Activated naive CD4-positive, alpha-beta T cell treated with anti-CD3 and anti-CD28 coated beads, Interleukin-2, amount 50 U/mL, for 72 hours (primary cell): ENCODE measurements at regions not wholly inside any gene's neighbourhood (a gene's known extent, or its start where the extent isn't known, plus 50 kb on each side); places are given as distances from the start of the nearest gene placed in this dataset.

Source experiments
- ATAC-seq, 2 donors: fragments of 150-1000 bp; cut with Tn5 transposase; 2 replicates each; pipeline ENCODE4 v1.10.0; 2021; ENCODE audit warnings: mild to moderate bottlenecking in 2 of 2, moderate library complexity in 2 of 2
- DNase-seq, 2 donors: peaks; one replicate each; pipeline ENCODE4 v3.0.0; 2021 to 2022; ENCODE audit warnings: low spot score in 2 of 2
- H3K27ac Mint-ChIP-seq, 2 donors: one replicate each; pipeline ENCODE4 v1.8.0; 2022; ENCODE audit warnings: mild to moderate bottlenecking in 2 of 2, mixed read lengths in 2 of 2
- H3K36me3 Mint-ChIP-seq, 2 donors: one replicate each; pipeline ENCODE4 v1.8.0; 2022; ENCODE audit warnings: mixed read lengths in 2 of 2
- H3K9me3 Mint-ChIP-seq, 2 donors: one replicate each; pipeline ENCODE4 v1.8.0; 2022; ENCODE audit warnings: mixed read lengths in 2 of 2

- DNase-seq (no peak), ATAC-seq (no peak)
- Mint-ChIP-seq H3K36me3 (peaks cover 0 to 4% of the 10 kb centered on the region in 2 donors), H3K27ac (no peak overlapping the region), H3K9me3 (no peaks in the 10 kb centered on the region)
Observed at GRCh38 chr1:233435622-233436021, 108.1 kb downstream of the MAP3K21 start.

DNA sequence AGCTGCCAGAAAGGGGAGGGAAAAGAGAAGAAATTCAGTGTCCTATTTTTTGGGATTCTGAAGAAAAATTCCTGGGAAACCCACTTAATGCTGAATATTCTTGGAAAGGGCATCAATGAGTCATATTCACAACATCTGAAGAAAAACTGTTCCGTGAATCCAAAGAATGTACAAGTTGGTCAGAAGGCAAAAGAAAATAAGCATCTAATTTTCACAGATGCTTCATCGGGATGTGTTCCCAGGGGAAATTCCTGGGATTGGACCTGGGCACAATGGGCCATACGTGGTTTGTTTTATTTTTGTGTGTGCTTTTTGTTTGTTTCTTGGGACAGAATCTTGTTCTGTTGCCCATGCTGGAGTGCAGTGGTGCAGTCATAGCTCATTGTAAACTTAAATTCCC, 112.2 kb downstream of the MAP3K21 start:
- no peaks in the 10 kb centered on the region for H3K9me3 Mint-ChIP-seq
- H3K36me3 Mint-ChIP-seq, result peaks cover 0 to 4% of the 10 kb centered on the region in 2 donors
- ATAC-seq, result no peak
- no peak overlapping the region for H3K27ac Mint-ChIP-seq
- no peak for DNase-seq

GRCh38 chr1:233440951-233441401, 113.5 kb downstream of the MAP3K21 start:
- ATAC-seq (no peak), DNase-seq (peak in 1 of 2 donors; percentile 10)
- no peak overlapping the region for H3K27ac Mint-ChIP-seq
- no peaks in the 10 kb centered on the region for H3K9me3 Mint-ChIP-seq
- no peaks in the 10 kb centered on the region for H3K36me3 Mint-ChIP-seq

DNA sequence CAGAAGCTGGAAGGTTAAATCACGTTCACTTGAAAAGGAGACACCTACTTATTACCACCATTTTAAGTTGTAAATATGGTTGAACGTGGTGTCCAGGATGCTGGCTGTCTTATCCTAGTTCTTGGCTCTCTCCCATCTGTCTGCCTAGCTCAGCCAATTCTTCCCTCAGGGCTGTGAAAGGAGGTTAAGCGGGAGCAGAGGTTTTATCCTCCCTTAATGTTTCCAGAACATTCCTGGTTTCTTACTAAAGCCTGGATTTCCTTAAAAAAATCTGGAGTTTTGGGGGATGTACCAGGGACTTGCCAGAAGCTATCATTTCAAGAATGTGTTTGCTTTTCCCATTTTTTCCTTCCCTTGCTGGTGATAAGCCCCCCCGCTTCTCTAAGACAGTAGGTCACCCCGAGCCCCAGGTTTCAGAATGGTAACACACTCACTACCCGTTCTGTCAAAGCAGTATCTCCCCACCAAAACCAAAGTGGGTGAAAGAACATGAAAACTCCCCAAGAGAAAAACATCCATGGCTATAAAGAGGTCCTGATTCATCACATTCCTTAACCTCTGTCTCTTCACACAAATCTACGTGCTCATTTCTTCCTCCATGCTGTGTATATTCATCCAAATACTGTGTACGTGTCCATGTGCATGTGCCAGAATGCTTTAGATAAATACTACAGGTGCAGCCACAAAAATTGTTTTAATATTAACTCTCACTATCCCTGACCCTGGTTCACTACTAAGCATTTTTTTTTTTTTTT, 114.7 kb downstream of the MAP3K21 start:
- peaks cover 0 to 4% of the 10 kb centered on the region in 2 donors for H3K36me3 Mint-ChIP-seq
- no peak overlapping the region for H3K27ac Mint-ChIP-seq
- DNase-seq (no peak), ATAC-seq (no peak)
- H3K9me3 Mint-ChIP-seq, result no peaks in the 10 kb centered on the region

DNA sequence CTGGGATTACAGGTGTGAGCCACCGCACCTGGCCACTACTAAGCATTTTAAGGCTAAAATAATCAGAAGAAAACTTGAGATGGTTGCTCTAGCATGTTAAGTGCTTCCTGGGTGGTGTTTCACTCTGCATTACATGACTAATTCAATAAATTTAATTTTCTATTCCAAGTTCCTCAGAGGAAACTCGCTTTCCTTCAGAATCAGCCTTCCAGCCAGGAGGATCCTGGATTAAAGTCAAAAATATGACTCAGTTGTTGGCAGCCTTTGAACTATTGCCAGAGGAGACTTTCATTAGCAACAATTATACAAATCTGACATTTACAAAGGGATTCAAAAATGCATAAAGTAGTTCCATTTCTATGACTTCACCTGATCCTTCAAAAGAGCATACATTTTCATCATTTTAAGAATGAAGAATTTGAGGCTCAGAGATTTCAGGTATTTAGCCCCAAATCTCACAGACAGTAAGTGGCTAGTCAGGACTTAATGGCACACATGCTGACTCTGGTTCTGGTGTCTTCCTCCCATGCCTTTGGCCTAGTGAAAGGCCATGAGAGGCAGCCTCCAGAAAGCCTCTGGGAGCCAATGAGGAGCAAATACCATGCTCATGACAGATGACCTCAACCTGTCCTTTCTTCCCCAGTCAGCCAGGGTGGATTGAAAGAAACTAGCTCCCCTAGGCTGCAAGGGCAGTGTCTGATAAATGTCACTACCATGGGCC, 115.7 kb downstream of the MAP3K21 start:
- DNase-seq, result no peak
- H3K27ac Mint-ChIP-seq, result no peak overlapping the region
- no peak for ATAC-seq
- peaks cover 0 to 4% of the 10 kb centered on the region in 2 donors for H3K36me3 Mint-ChIP-seq
- H3K9me3 Mint-ChIP-seq, result no peaks in the 10 kb centered on the region

GRCh38 chr1:233444484-233444883, 117.0 kb downstream of the MAP3K21 start:
- Mint-ChIP-seq H3K27ac (no peak overlapping the region), H3K9me3 (no peaks in the 10 kb centered on the region), H3K36me3 (peaks cover 0 to 4% of the 10 kb centered on the region in 2 donors)
- ATAC-seq, result no peak
- DNase-seq, result no peak

DNA sequence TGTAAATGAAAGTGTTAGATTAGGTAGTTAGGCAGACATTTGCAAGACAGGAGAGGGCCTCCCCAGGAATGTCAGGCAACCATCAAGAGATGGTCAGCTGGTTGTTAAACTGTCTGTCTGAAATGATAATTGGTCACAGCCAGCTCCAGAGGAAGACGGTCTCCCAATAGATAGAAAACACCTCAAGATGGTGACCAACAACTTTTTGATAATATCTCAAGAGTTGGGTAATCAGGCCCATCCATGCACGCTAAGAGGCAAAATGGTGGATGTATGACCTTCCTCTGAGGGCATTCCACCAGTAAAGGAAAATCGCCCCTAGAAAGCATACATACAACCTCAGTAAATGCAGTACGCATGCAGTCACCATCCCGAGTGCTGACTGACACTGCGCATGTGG, 118.2 kb downstream of the MAP3K21 start:
- H3K9me3 Mint-ChIP-seq, result peaks cover 3 to 4% of the 10 kb centered on the region in 2 donors
- DNase-seq (no peak), ATAC-seq (no peak)
- H3K36me3 Mint-ChIP-seq, result peaks cover 0 to 4% of the 10 kb centered on the region in 2 donors
- no peak overlapping the region for H3K27ac Mint-ChIP-seq

GRCh38 chr1:233446935-233447334, 119.4 kb downstream of the MAP3K21 start:
- H3K27ac Mint-ChIP-seq, result no peak overlapping the region

DNA sequence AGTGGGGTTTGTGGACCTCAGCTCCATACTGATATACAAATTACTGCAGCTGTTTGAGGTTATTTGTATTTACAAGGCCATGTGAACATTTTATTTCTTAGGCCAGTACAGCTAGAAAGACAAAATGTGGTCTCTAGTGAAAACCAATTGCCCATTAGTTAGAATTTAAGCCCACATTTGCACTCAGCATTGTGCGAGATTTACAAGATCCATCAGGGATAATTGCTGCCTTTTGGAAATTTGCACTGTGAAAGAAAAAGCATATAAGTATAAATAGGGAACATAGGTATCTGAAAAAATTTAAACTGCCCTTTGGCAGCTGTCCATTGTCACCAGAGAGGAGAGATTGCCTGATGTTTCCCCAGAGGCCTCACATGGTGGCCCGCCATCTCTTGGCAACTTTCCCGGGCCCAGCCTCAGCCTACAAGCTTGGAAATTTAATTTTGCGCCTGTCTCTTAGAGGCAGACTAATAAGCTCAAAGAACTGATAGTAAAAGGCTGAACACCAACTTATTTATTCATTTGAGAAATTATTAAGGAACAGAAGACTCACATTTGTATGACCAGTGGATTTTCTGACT, 120.7 kb downstream of the MAP3K21 start:
- Mint-ChIP-seq H3K36me3 (peaks cover 0 to 4% of the 10 kb centered on the region in 2 donors), H3K27ac (no peak overlapping the region), H3K9me3 (peaks cover 3 to 5% of the 10 kb centered on the region in 2 donors)
- ATAC-seq, result no peak
- DNase-seq, result no peak

More at GRCh38 chr1:233446935-233447334, 119.4 kb downstream of the MAP3K21 start:
- DNase-seq, result no peak
- ATAC-seq, result no peak
- Mint-ChIP-seq H3K9me3 (peaks cover 3 to 5% of the 10 kb centered on the region in 2 donors), H3K36me3 (peaks cover 0 to 4% of the 10 kb centered on the region in 2 donors)

DNA sequence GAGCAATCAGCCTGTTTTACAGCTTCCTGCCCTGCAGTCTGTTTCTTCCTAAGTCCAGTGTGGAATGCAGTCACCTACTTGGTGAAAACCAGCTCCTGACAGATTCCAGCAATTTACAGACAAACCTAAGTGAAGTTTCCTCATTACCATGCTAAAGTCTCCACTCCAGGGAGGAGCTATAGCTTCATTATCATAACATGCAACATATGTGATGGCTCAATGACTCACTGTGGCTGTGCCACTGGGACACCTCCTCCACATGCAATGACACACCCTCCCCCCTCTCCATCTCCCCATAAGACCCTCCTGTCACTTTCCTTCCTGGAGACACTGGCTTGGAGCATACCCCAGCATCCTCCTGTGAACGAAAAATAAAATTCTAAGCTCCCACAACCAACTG, 125.2 kb downstream of the MAP3K21 start:
- ATAC-seq, result no peak
- peaks cover 3 to 5% of the 10 kb centered on the region in 2 donors for H3K9me3 Mint-ChIP-seq
- DNase-seq, result no peak
- H3K27ac Mint-ChIP-seq, result no peak overlapping the region
- H3K36me3 Mint-ChIP-seq, result no peaks in the 10 kb centered on the region

DNA sequence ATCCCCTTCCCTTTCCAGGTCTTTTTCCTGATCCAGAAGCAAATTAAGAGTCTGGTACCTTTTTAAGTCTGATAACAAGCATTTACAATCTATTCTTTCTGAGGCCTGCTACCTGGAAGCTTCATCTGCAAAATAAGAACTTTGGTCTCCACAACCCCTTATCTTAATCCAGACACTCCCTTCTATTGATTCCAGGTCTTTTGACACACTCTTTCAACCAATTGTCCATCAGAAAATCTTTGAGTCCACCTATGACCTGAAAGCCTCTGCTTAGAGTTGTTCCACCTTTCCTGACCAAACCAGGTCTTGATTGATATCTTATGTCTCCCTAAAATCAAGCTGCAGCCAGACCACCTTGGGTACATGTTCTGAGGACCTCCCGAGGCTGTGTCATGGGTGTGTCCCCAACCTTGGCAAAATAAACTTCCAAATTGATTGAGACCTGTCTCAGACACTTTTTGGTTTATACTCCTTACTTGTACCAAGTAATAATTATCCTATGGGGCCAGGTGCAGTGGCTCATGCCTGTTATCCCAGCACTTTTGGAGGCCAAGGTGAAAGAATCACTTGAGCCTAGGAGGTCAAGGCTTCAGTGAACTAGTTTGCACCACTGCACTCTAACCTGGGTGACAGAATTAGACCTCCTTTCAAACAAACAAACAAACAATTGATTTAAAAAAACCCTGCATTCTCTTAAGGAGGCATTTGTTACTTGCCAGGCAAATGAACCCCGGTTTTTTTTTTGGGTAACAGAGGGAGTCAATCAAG, 126.1 kb downstream of the MAP3K21 start:
- Mint-ChIP-seq H3K27ac (no peak overlapping the region), H3K9me3 (peaks cover 3 to 5% of the 10 kb centered on the region in 2 donors), H3K36me3 (no peaks in the 10 kb centered on the region)
- DNase-seq (no peak), ATAC-seq (no peak)

GRCh38 chr1:233459470-233459945, 132.0 kb downstream of the MAP3K21 start:
- DNase-seq, result no peak
- Mint-ChIP-seq H3K27ac (no peak overlapping the region), H3K36me3 (no peaks in the 10 kb centered on the region), H3K9me3 (no peaks in the 10 kb centered on the region)
- ATAC-seq, result peak in 1 of 2 donors; percentile 63

GRCh38 chr1:233459968-233460367, 132.4 kb downstream of the MAP3K21 start:
- DNase-seq, result no peak
- H3K27ac Mint-ChIP-seq, result no peak overlapping the region
- no peak for ATAC-seq
- no peaks in the 10 kb centered on the region for H3K36me3 Mint-ChIP-seq
- H3K9me3 Mint-ChIP-seq, result no peaks in the 10 kb centered on the region

DNA sequence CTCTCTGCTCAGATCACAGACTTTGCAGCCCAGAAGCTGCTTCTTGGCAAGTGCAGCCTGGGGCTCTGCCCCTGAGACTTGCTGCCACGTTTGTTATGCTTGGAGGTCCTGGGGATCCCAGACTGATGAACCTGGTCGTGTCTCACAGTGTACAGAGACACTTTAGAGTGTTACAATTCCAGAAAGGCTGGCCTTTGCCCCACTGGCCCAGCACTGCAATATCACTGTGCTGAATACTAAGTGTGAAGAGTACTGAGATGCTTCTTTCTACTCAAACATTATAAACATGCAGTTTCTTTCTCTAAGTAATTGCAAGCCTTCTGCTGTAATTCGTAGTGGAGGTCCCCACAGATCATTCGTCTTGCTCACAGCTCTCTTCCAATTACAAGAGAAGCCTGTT, 133.2 kb downstream of the MAP3K21 start:
- Mint-ChIP-seq H3K27ac (no peak overlapping the region), H3K9me3 (no peaks in the 10 kb centered on the region)

GRCh38 chr1:233461847-233462246, 134.3 kb downstream of the MAP3K21 start:
- ATAC-seq, result no peak
- Mint-ChIP-seq H3K9me3 (no peaks in the 10 kb centered on the region), H3K27ac (no peak overlapping the region), H3K36me3 (no peaks in the 10 kb centered on the region)
- no peak for DNase-seq

More for the DNA sequence above, 133.2 kb downstream of the MAP3K21 start:
- DNase-seq (no peak), ATAC-seq (no peak)
- no peaks in the 10 kb centered on the region for H3K36me3 Mint-ChIP-seq

DNA sequence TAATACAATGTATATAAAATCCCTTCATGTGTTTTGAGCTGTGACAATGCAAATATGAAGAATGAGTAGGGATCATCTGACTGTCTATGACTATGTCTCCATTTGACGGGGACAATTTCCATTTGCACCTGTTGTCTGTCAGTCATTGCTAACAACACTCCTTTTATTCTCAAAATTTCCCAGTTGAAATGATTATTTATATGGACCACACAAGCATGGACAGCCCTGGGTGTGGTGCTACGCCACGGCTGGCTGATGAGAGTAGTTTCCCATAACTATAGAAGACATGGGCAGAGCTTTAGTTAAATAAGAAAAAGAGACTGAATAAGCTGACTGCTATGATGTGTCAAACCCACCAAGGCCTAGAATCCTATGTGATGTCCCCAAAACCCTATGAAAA, 135.8 kb downstream of the MAP3K21 start:
- DNase-seq, result no peak
- Mint-ChIP-seq H3K36me3 (no peaks in the 10 kb centered on the region), H3K9me3 (no peaks in the 10 kb centered on the region), H3K27ac (no peak overlapping the region)
- ATAC-seq, result no peak
